ENCODE measurements at regions not wholly inside any gene's neighbourhood (a gene's known extent, or its start where the extent isn't known, plus 50 kb on each side); places are given as distances from the start of the nearest gene placed in this dataset.
"Not testable (repeated sequence)": the region's sequence is repeated elsewhere in the genome, so short reads cannot be mapped to it uniquely, and the experiment has no call there.

GRCh38 chr5:165360366-165360765, 1854.9 kb downstream of the MAT2B start:
- DNase-seq (ENCODE audit: insufficient read length, low spot score) (no peak), FAIRE-seq (no peak)

DNA sequence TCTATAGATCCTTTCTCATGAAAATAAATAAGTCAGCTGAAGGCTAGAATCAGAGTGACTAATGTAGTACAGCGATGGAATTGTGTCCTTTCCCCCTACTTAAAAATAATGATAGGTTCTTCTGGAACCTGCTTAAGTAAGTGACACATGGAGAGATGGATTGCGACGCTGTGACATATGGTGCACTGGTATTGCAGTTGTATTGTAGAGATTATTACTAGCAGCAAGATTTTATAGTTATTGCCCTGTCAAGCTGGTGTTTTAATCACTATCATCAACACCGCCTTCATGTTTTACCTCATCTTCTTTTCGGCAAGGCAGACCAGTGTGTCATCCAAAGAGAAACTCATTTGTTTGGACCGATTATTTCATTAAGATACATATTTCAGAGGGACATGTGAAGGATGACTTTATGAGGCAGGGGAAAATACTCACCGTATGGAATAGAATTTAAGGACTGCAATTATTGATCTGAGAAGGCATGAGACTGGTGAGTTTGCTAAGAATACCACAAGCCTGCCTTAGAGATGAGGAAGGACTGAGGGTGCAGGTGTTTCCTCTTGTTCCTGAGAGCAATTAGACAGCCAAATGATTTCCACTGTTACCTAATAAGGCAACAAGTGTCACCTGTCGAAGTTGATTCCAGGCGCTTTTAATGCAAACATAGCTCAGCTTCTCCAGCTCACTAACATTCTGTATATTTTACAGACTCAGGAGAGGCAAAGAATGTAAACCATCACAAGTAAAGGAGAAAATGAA, 1855.5 kb downstream of the MAT2B start:
- DNase-seq (ENCODE audit: insufficient read length, low spot score) (no peak), FAIRE-seq (no peak)

GRCh38 chr5:165370233-165370632, 1864.8 kb downstream of the MAT2B start:
- FAIRE-seq (no peak), DNase-seq (ENCODE audit: insufficient read length, low spot score) (no peak)

GRCh38 chr5:165370794-165371193, 1865.4 kb downstream of the MAT2B start:
- DNase-seq (ENCODE audit: insufficient read length, low spot score), result no peak
- no peak for FAIRE-seq

GRCh38 chr5:165375201-165375600, 1869.8 kb downstream of the MAT2B start:
- no peak for FAIRE-seq
- no peak for DNase-seq (ENCODE audit: insufficient read length, low spot score)

DNA sequence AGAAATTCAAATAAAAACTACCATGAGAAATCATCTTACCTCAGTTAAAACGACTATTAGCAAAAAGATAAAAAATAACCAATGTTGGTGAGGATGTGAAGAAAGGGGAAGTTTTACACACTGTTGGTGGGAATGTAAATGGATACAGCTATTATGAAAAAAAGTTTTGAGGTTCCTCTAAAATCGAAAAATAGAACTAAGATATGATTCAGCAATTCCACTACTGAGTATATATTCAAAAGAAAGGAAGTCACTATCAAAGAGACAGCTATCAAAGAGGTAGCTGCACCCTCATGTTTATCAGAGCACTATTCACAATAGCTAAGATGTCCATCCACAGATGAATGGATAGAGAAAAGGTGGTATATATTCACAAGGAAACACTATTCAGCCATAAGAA, 1888.4 kb downstream of the MAT2B start:
- no peak for FAIRE-seq

GRCh38 chr5:165397516-165397915, 1892.1 kb downstream of the MAT2B start:
- FAIRE-seq (no peak), DNase-seq (ENCODE audit: insufficient read length, low spot score) (no peak)

More for the DNA sequence above, 1888.4 kb downstream of the MAT2B start:
- DNase-seq (ENCODE audit: insufficient read length, low spot score), result no peak

GRCh38 chr5:165400086-165400485, 1894.7 kb downstream of the MAT2B start:
- DNase-seq (ENCODE audit: insufficient read length, low spot score), result no peak

GRCh38 chr5:165404917-165405316, 1899.5 kb downstream of the MAT2B start:
- DNase-seq (ENCODE audit: insufficient read length, low spot score) (no peak), FAIRE-seq (no peak)

More at GRCh38 chr5:165400086-165400485, 1894.7 kb downstream of the MAT2B start:
- FAIRE-seq, result no peak

GRCh38 chr5:165405340-165405739, 1899.9 kb downstream of the MAT2B start:
- no peak for FAIRE-seq
- DNase-seq (ENCODE audit: insufficient read length, low spot score), result no peak

DNA sequence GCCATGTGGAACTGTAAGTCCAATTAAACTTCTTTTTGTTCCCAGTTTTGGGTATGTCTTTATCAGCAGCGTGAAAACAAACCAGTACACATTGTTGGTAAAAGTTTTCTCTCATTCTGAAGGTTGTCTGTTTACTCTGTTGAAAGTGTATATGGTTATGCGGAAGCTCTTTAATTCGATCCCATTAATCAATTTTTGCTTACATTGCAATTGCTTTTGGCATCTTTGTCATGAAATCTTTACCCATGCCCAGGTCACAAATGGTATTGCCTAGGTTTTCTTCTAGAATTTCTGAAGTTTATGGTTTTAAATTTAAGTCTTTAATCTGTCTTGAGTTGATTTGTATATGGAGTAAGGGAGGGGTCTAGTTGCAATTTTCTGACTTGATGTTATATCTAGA, 1901.9 kb downstream of the MAT2B start:
- no peak for DNase-seq (ENCODE audit: insufficient read length, low spot score)

DNA sequence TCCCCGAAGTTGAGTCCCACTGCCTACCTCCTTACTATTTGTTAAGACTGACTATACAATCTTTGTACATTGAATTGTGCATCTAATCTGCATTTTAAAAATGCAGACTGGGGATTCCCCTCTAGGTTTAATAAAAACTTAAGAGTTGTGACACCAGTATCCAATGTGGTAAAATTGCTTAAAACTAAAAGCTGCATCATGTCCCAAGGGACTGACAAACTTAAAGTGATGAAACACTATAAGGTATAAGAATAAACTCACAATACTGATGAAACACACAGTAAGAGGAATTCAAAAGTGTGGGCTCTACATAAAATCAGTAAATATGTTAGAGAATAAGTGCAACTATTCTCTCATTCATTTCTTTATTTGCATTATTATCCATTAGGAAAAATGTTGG, 1905.1 kb downstream of the MAT2B start:
- no peak for FAIRE-seq
- DNase-seq (ENCODE audit: insufficient read length, low spot score), result no peak

More for the DNA sequence above, 1901.9 kb downstream of the MAT2B start:
- no peak for FAIRE-seq

DNA sequence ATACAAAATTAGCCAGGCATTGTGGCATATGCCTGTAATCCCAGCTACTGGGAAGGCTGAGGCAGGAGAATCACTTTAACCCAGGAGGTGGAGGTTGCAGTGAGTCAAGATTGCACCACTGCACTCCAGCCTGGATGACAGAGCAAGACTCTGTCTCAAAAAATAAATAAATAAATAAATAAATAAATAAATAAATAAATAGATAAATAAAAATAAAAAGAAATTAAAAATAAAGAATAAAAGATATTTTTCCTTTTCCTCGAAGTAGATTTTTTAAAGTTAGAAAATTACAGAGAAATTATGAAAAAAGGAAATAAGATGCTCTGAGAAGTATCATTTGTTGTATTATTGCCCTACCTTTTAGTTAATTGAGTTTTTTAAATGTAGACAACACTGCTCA, 1906.1 kb downstream of the MAT2B start:
- not testable (repeated sequence) for FAIRE-seq; DNase-seq (ENCODE audit: insufficient read length, low spot score)

GRCh38 chr5:165420493-165420892, 1915.1 kb downstream of the MAT2B start:
- FAIRE-seq (no peak), DNase-seq (ENCODE audit: insufficient read length, low spot score) (no peak)

DNA sequence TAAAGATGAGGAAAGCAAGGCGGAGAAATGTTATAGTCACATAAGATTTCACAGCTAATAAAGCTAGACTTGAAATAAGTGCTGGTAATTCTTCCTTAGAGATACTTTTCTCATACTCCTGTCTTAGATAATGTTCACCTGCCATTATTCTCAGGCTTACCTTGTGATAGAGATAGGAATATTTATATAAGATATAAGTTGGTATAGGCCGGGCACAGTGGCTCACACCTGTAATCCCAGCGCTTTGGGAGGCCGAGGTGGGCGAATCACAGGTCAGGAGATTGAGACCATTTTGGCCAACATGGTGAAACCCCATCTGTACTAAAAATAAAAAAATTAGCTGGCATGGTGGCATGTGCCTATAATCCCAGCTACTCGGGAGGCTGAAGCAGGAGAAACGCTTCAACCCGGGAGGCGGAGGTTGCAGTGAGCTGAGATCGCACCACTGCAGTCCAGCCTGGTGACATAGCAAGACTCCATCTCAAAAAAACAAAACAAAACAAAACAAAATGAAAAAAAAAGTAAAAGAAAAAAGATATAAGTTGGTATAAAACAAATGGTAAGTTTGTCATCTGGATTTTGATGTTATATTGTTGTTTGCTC, 1918.4 kb downstream of the MAT2B start:
- FAIRE-seq (no peak), DNase-seq (ENCODE audit: insufficient read length, low spot score) (no peak)

GRCh38 chr5:165425594-165425993, 1920.2 kb downstream of the MAT2B start:
- FAIRE-seq (no peak), DNase-seq (ENCODE audit: insufficient read length, low spot score) (no peak)

DNA sequence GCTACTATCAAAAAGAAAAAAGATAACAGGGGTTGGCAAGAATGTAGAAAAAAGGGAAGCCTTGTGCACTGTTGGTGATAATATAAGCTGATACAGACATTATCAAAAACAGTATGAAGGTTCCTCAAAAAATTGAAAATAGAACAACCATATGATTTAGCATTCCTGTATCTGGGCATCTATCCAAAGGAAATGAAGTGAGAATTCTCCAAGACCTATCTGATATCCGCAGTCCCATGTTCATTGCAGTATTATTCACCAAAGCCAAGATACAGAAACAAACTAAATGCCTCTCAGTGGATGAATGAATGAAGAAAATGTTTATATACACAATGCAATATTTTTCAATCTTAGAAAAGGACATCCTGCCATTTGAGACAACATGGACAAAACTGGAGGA, 1943.3 kb downstream of the MAT2B start:
- FAIRE-seq, result no peak

DNA sequence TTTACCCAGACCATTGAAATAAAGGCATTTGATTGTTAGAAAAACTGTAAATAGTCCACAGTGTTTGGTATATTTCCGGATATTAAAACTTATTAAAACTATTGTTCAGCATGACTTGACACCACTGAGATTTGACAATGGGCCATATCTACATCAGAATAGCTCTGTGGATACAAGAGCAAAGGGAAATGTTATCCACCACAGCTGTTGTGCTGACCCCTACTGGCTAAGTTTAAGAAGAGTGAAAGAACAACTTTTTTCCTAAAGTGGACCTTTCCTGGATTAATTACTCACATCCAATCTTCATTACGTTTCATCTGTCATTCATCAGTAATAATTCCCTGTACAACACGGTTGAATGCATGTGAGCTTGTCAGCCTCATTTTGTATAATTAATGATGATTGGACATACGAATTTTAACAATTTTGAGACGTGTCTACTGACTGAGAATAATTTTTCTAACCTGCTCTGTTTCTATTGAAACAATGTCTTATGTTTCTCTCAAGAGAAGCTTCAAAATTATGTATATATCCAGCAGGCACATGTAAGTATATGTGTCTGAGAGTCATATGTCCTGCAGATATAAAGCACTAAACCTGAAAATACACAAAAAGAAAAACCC, 1952.6 kb downstream of the MAT2B start:
- FAIRE-seq (no peak), DNase-seq (ENCODE audit: insufficient read length, low spot score) (no peak)

More for the DNA sequence above, 1943.3 kb downstream of the MAT2B start:
- no peak for DNase-seq (ENCODE audit: insufficient read length, low spot score)

DNA sequence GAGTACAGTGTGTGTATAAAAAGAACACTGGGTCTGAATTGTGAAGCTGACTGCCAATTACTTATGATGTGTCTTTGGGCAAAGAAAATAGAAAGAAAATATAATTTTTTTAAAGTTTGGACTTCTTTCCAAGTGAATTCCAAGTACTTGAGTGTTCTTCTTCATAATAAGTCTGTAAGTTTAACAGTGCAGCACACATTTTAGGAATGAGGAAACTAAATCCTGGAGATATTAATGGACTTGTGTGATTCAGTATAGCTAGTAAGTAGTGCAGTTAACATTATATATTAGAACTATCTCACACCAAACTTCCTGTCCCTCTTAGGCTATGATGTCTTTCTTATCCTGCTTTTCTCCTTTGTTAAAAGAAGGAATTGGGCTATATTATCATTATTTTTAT, 1953.8 kb downstream of the MAT2B start:
- FAIRE-seq (no peak), DNase-seq (ENCODE audit: insufficient read length, low spot score) (no peak)

GRCh38 chr5:165460911-165461310, 1955.5 kb downstream of the MAT2B start:
- DNase-seq (ENCODE audit: insufficient read length, low spot score) (no peak), FAIRE-seq (no peak)

DNA sequence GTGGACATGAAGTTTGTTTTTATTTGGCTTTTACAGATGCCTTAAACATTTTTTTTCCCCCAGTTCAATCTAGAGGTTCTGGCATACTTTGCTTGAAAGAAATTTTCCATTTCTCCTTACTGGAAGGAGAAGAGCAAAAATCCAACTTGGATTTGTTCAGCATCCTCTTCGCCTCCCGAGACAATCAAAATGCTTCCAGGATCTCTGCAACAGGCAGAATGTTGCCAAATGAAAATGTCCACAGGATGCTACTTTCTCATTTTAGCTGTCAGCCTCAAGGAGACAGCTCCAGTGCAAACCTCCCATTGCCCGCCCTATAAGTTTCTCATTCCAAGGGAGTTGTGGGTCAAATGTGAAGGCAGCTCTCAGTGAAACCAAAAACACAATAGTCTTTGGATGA, 1972.1 kb downstream of the MAT2B start:
- FAIRE-seq (no peak), DNase-seq (ENCODE audit: insufficient read length, low spot score) (no peak)

DNA sequence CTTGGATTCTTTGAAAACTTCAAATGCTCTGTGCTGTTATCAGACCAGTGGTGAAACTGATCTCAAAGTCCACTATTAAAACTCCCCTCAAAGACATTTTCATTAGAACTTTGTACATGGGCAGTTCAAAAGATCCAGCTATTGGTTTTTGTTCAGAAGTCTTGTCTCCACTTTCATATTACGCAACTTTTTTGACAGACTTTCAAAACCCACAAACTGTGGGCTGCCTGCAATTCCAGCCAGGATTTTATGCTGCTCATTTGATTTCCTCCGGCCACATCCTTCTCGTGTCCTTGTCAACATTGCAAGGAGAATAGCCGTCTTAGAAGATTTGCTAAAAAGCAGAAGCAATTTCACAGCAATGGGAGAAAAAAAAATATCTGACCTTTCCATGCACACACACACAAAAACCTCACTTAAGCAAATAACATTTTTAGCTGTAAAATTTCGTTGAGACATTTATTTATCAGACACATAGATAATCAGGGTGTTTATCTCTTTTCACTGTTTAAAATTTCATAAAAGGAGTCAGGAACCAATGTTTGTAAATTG, 1990.5 kb downstream of the MAT2B start:
- no peak for FAIRE-seq

More for the DNA sequence above, 1990.5 kb downstream of the MAT2B start:
- no peak for DNase-seq (ENCODE audit: insufficient read length, low spot score)
